Panc1 (cell line): ENCODE measurements at regions not wholly inside any gene's neighbourhood (a gene's known extent, or its start where the extent isn't known, plus 50 kb on each side); places are given as distances from the start of the nearest gene placed in this dataset.

Experiments used
- ATAC-seq: fragments of 200-7000 bp; cut with Tn5 transposase; 2 replicates; pipeline ENCODE4 v1.9.1; 2020; ENCODE audit warnings: mild to moderate bottlenecking, moderate library complexity
- BruUV-seq: library from RNA; stranded (reverse); fragments of 400-500 nt; replicated peaks from 2 replicates; lab custom pipeline; 2021; lab: Mats Ljungman, UMichigan
- CTCF ChIA-PET: fragments of 300-600 bp; sonication (Branson Sonifier 250); formaldehyde crosslinking; loops from one replicate; lab custom pipeline; 2022; ENCODE audit warnings: antibody characterized with exemption; lab: Charles Lee
- POLR2A ChIA-PET: fragments of 300-600 bp; sonication (Branson Sonifier 250); formaldehyde crosslinking; loops from one replicate; lab custom pipeline; 2022; ENCODE audit warnings: antibody characterized with exemption; lab: Charles Lee
- DNase-seq: peaks from one replicate; pipeline ENCODE4 v3.0.0-alpha.2; 2010; ENCODE audit warnings: low read depth, low spot score
- H3K27ac ChIP-seq: 2 replicates; pipeline ENCODE4 v1.5.1; 2011; ENCODE audit warnings: mild to moderate bottlenecking, low read length, inconsistent platforms
- H3K27me3 ChIP-seq: fragments of 200-500 bp; sonication (Bioruptor generic); 2 replicates; pipeline ENCODE4 v1.6.0; 2014; ENCODE audit warnings: low read length, inconsistent platforms; ENCODE audit not compliant: control insufficient read depth, insufficient read depth
- H3K36me3 ChIP-seq: fragments of 200-500 bp; sonication (Bioruptor generic); 2 replicates; pipeline ENCODE4 v1.5.1; 2014; ENCODE audit warnings: inconsistent platforms, mild to moderate bottlenecking, low read length, moderate library complexity; ENCODE audit not compliant: control insufficient read depth, insufficient read depth
- H3K4me1 ChIP-seq: 2 replicates; pipeline ENCODE4 v1.5.1; 2011; ENCODE audit warnings: inconsistent platforms, mild to moderate bottlenecking, low read length, moderate library complexity; ENCODE audit not compliant: control insufficient read depth, insufficient read depth
- H3K4me3 ChIP-seq, 2 experiments: 2 replicates each; pipeline ENCODE4 v1.5.1; 2011 to 2012; ENCODE audit warnings: low read depth in 2 of 2, low read length in 2 of 2, mild to moderate bottlenecking in 2 of 2, inconsistent platforms in 1 of 2, moderate library complexity in 1 of 2
- H3K9me3 ChIP-seq: fragments of 200-500 bp; sonication (Bioruptor generic); 2 replicates; pipeline ENCODE4 v1.5.1; 2014; ENCODE audit warnings: low read depth, mild to moderate bottlenecking, inconsistent platforms, low read length, moderate library complexity; ENCODE audit not compliant: control insufficient read depth, insufficient read depth
- CTCF ChIP-seq: fragments of 450-650 bp; IDR thresholded peaks from 2 replicates; pipeline ENCODE4 v1.5.1; 2017; ENCODE audit warnings: mild to moderate bottlenecking
- POLR2AphosphoS5 ChIP-seq: IDR thresholded peaks from 2 replicates; pipeline ENCODE4 v1.6.1; 2012; ENCODE audit warnings: mild to moderate bottlenecking, low read depth, low read length, moderate library complexity
- REST ChIP-seq, 2 experiments: IDR thresholded peaks; 2 replicates each; pipeline ENCODE4 v1.6.1; 2011 to 2012; ENCODE audit warnings: low read depth in 2 of 2, control low read depth in 1 of 2, low read length in 1 of 2, mild to moderate bottlenecking in 1 of 2, moderate library complexity in 1 of 2; ENCODE audit not compliant: insufficient read depth in 1 of 2
- SIN3A ChIP-seq: IDR thresholded peaks from 2 replicates; pipeline ENCODE4 v1.6.1; 2012; ENCODE audit warnings: low read depth, mild to moderate bottlenecking, low read length, moderate library complexity, borderline replicate concordance; ENCODE audit not compliant: insufficient read depth
- TCF7L2 ChIP-seq: IDR thresholded peaks from 2 replicates; pipeline ENCODE4 v1.6.1; 2011; ENCODE audit warnings: mild to moderate bottlenecking, low read depth, low read length, inconsistent platforms
- in situ Hi-C: cut with HindIII; loops from 2 replicates; pipeline ENCODE4 v1.10.0; 2016; ENCODE audit warnings: low sequenced_read_pairs, low pct_unique_long_range_greater_than_20kb
- intact Hi-C: fragments of 100-400 bp; cut with micrococcal nuclease; formaldehyde crosslinking; loops from one replicate; pipeline ENCODE4 v1.10.0; 2022; ENCODE audit not compliant: unreplicated experiment

- no TSS peak for BruUV-seq
- ChIA-PET CTCF (no interaction called here), POLR2A (interaction anchor here (0.7 kb wide), 1 partner anchor 687 kb away, joined by 3 read pairs; no protein-coding TSS in a partner anchor)
- intact Hi-C loops: no loop called here
- no peak overlapping the region for H3K4me3 ChIP-seq
- H3K36me3 ChIP-seq: no peaks in the 10 kb centered on the region
- no peaks in the 10 kb centered on the region for H3K9me3 ChIP-seq
- ATAC-seq: no peak
- no peaks in the 10 kb centered on the region for H3K4me1 ChIP-seq
- no peaks in the 10 kb centered on the region for H3K27me3 ChIP-seq
- TF ChIP-seq POLR2AphosphoS5 (no peak), SIN3A (no peak), REST (IDR thresholded peaks at IDR 0.05; ENCODE audit: insufficient read depth in 1 of 2, low read depth in 2 of 2, low read length in 1 of 2) (no peak), TCF7L2 (no peak), CTCF (no peak)
- no peak for DNase-seq
- H3K27ac ChIP-seq: no peak overlapping the region
- in situ Hi-C loops: no loop called here
Observed at GRCh38 chr4:155609455-155610059, 57.1 kb upstream of the GUCY1A1 start.

GRCh38 chr4:155608225-155608885 is 58.3 kb upstream of the GUCY1A1 start:
- in situ Hi-C loops (no loop called here), intact Hi-C loops (no loop called here)
- no peak overlapping the region for H3K27ac ChIP-seq
- no peak overlapping the region for H3K4me3 ChIP-seq
- ATAC-seq: no peak
- BruUV-seq: no TSS peak
- no peaks in the 10 kb centered on the region for H3K9me3 ChIP-seq
- no peaks in the 10 kb centered on the region for H3K4me1 ChIP-seq
- CTCF ChIA-PET: no interaction called here
- no peaks in the 10 kb centered on the region for H3K27me3 ChIP-seq
- DNase-seq: no peak
- TF ChIP-seq TCF7L2: no peak
- no peak for TF ChIP-seq REST (IDR thresholded peaks at IDR 0.05; ENCODE audit: insufficient read depth in 1 of 2, low read depth in 2 of 2, low read length in 1 of 2)
- no peak for TF ChIP-seq CTCF
- no peak for TF ChIP-seq SIN3A
- no peak for TF ChIP-seq POLR2AphosphoS5
- H3K36me3 ChIP-seq: no peaks in the 10 kb centered on the region
- POLR2A ChIA-PET: no interaction called here
